GM23338 (cell line): ENCODE measurements at regions not wholly inside any gene's neighbourhood (a gene's known extent, or its start where the extent isn't known, plus 50 kb on each side); places are given as distances from the start of the nearest gene placed in this dataset.

Source experiments
- ATAC-seq: fragments of 200-7000 bp; cut with Tn5 transposase; 3 replicates; pipeline ENCODE4 v1.9.1; 2020
- DNase-seq: peaks from one replicate; pipeline ENCODE4 v3.0.0-alpha.2; 2015; ENCODE audit warnings: low spot score
- H2AFZ ChIP-seq: fragments of 200-600 bp; sonication (generic); 2 replicates; pipeline ENCODE4 v1.8.0; 2016; ENCODE audit warnings: antibody characterized with exemption, mild to moderate bottlenecking, moderate library complexity
- H3F3A ChIP-seq: fragments of 200-600 bp; sonication (generic); replicated peaks from 2 replicates; pipeline ENCODE4 v1.8.0; 2017; ENCODE audit warnings: antibody characterized with exemption, mixed run types, low read depth
- H3K27ac ChIP-seq: fragments of 200-600 bp; sonication (generic); 2 replicates; pipeline ENCODE4 v1.6.1; 2016; ENCODE audit warnings: low read depth
- H3K27me3 ChIP-seq: fragments of 200-600 bp; sonication (generic); 2 replicates; pipeline ENCODE4 v1.8.0; 2016; ENCODE audit warnings: mild to moderate bottlenecking, mixed run types, moderate library complexity; ENCODE audit not compliant: insufficient read depth
- H3K36me3 ChIP-seq: fragments of 200-600 bp; sonication (generic); 2 replicates; pipeline ENCODE4 v1.8.0; 2016; ENCODE audit warnings: mild to moderate bottlenecking; ENCODE audit not compliant: insufficient read depth
- H3K4me1 ChIP-seq: fragments of 200-600 bp; sonication (generic); 2 replicates; pipeline ENCODE4 v1.8.0; 2016; ENCODE audit warnings: mild to moderate bottlenecking, moderate library complexity; ENCODE audit not compliant: insufficient read depth
- H3K4me2 ChIP-seq: fragments of 200-600 bp; sonication (generic); 2 replicates; pipeline ENCODE4 v1.7.1; 2017; ENCODE audit warnings: mixed run types
- H3K4me3 ChIP-seq: fragments of 200-600 bp; sonication (generic); 2 replicates; pipeline ENCODE4 v1.6.1; 2016; ENCODE audit warnings: mixed run types
- H3K79me2 ChIP-seq: fragments of 200-600 bp; sonication (generic); replicated peaks from 2 replicates; pipeline ENCODE4 v1.8.0; 2017; ENCODE audit warnings: mild to moderate bottlenecking; ENCODE audit not compliant: insufficient read depth
- H3K9me2 ChIP-seq: fragments of 200-600 bp; sonication (generic); 2 replicates; pipeline ENCODE4 v1.8.0; 2017; ENCODE audit not compliant: insufficient read depth
- H4K20me1 ChIP-seq: fragments of 200-600 bp; sonication (generic); replicated peaks from 2 replicates; pipeline ENCODE4 v1.8.0; 2017; ENCODE audit warnings: mild to moderate bottlenecking; ENCODE audit not compliant: insufficient read depth
- H3K27ac Mint-ChIP-seq: 2 replicates; pipeline ENCODE4 v1.8.0; 2020; ENCODE audit warnings: inconsistent platforms, mild to moderate bottlenecking, moderate library complexity, mixed read lengths
- H3K27me3 Mint-ChIP-seq: 3 replicates; pipeline ENCODE4 v1.8.0; 2022; ENCODE audit warnings: low read depth, mild to moderate bottlenecking, moderate library complexity, mixed read lengths, inconsistent platforms; ENCODE audit not compliant: insufficient read depth, poor library complexity
- H3K36me3 Mint-ChIP-seq: 3 replicates; pipeline ENCODE4 v1.8.0; 2021; ENCODE audit warnings: low read depth, mild to moderate bottlenecking, inconsistent platforms, moderate library complexity, mixed read lengths
- H3K4me1 Mint-ChIP-seq: 3 replicates; pipeline ENCODE4 v1.8.0; 2020; ENCODE audit warnings: mild to moderate bottlenecking, inconsistent platforms, mixed read lengths
- H3K4me3 Mint-ChIP-seq: 3 replicates; pipeline ENCODE4 v1.8.0; 2021; ENCODE audit warnings: moderate library complexity, mild to moderate bottlenecking, inconsistent platforms, mixed read lengths
- H3K9me3 Mint-ChIP-seq: 3 replicates; pipeline ENCODE4 v1.8.0; 2020; ENCODE audit warnings: moderate library complexity, mild to moderate bottlenecking, inconsistent platforms, mixed read lengths
- CREB1 ChIP-seq: fragments of 250-450 bp; sonication (Bioruptor Pico); IDR thresholded peaks from 2 replicates; pipeline ENCODE4 v1.5.0; 2020; ENCODE audit warnings: low read depth, mild to moderate bottlenecking, moderate library complexity
- EZH2 ChIP-seq: fragments of 200-600 bp; sonication (generic); IDR thresholded peaks from one replicate; pipeline ENCODE4 v1.8.0; 2017; ENCODE audit warnings: antibody characterized with exemption, mild to moderate bottlenecking, low read depth; ENCODE audit not compliant: unreplicated experiment
- EZH2phosphoT487 ChIP-seq: fragments of 200-600 bp; sonication (generic); IDR thresholded peaks from one replicate; pipeline ENCODE4 v1.8.1; 2018; ENCODE audit warnings: antibody characterized with exemption; ENCODE audit not compliant: unreplicated experiment
- POLR2AphosphoS5 ChIP-seq: IDR thresholded peaks from 2 replicates; pipeline ENCODE4 v1.6.1; 2016; ENCODE audit warnings: antibody characterized with exemption, low read depth
- STAT1 ChIP-seq: IDR thresholded peaks from one replicate; pipeline ENCODE4 v1.6.1; 2016; ENCODE audit warnings: antibody characterized with exemption; ENCODE audit not compliant: unreplicated experiment
- ZNF114 ChIP-seq: fragments of 250-450 bp; sonication (Bioruptor Pico); IDR thresholded peaks from 2 replicates; pipeline ENCODE4 v1.5.0; 2020; ENCODE audit warnings: mild to moderate bottlenecking, moderate library complexity
- ZNF331 ChIP-seq: fragments of 250-450 bp; sonication (Bioruptor Pico); IDR thresholded peaks from 2 replicates; pipeline ENCODE4 v1.5.0; 2020; ENCODE audit warnings: low read depth, mild to moderate bottlenecking, moderate library complexity
- TF ChIP-seq, protein P1 (sequence below): IDR thresholded peaks from one replicate; pipeline ENCODE4 v1.6.1; 2018; ENCODE audit warnings: antibody characterized with exemption; ENCODE audit not compliant: unreplicated experiment
- TF ChIP-seq, protein P2 (sequence below): IDR thresholded peaks from 2 replicates; pipeline ENCODE4 v1.6.1; 2016; ENCODE audit warnings: antibody characterized with exemption
- TF ChIP-seq, protein P3 (sequence below), 2 experiments: fragments of 200-600 bp in 1 of 2; sonication (generic) in 1 of 2; conservative IDR thresholded peaks; 2 replicates each; pipeline versions ENCODE4 v1.5.1 to v1.6.1; 2016 to 2017; ENCODE audit warnings: antibody characterized with exemption in 2 of 2, low read depth in 2 of 2, mild to moderate bottlenecking in 2 of 2, moderate library complexity in 1 of 2

DNA sequence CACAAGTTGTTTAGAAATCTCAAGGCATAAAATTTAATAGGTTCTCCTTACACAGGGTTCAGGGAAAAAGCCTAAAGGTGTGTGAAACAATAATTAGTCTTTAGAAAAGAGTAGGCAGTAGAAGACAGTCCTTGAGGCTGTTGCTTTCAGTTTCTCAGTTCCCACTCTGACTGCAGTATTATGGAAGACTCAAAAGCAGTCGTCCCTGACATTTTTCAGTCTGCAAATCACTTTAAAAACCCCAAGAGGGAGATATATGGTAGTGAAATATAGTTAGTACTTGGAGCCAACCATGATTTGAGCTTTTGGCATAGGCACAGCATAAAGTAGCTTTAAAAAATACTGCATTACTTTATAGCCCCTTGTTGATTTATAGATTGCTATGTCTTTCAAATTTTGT, 299.7 kb downstream of the OLFM3 start (continued):
- TF ChIP-seq STAT1: no peak
- TF ChIP-seq EZH2: no peak
- TF ChIP-seq ZNF114: no peak

DNA sequence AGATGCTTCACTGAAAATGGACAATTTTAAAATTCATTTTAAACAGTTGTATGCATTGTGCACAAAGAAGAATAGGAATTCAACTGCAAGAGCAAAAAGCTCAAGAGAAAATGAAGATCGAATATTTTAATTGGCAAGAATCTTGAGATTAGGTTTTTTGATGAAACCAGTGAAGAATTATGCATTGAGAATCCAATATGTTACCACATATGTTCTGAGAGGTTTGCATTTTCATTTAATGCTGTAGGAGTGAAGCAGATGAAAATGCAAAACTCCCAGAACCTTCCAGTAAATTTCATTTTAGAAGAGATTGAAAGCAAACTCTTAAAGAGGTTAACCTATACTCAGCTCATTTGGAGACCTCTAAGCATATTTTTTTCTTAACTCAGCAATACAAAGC, 298.0 kb downstream of the OLFM3 start:
- Histone ChIP-seq H2AFZ (no peak overlapping the region), H3K4me3 (no peak overlapping the region), H3K9me2 (no peaks in the 10 kb centered on the region), H3K4me1 (no peaks in the 10 kb centered on the region), H3K4me2 (no peak overlapping the region), H3K36me3 (no peaks in the 10 kb centered on the region), H3K27ac (no peak overlapping the region), H3F3A (no peaks in the 10 kb centered on the region), H3K27me3 (no peaks in the 10 kb centered on the region), H4K20me1 (no peaks in the 10 kb centered on the region), H3K79me2 (no peaks in the 10 kb centered on the region)
- Mint-ChIP-seq H3K36me3 (no peaks in the 10 kb centered on the region), H3K4me3 (no peak overlapping the region), H3K4me1 (peaks cover 10% of the 10 kb centered on the region), H3K9me3 (no peaks in the 10 kb centered on the region), H3K27ac (no peak overlapping the region), H3K27me3 (peaks cover under 1% of the 10 kb centered on the region)
- DNase-seq (no peak), ATAC-seq (no peak)
- no peak for TF ChIP-seq CREB1
- no peak for TF ChIP-seq POLR2AphosphoS5
- no peak for TF ChIP-seq ZNF114
- TF ChIP-seq ZNF331 (CRISPR knock-in tag): no peak
- TF ChIP-seq, protein P1, sequence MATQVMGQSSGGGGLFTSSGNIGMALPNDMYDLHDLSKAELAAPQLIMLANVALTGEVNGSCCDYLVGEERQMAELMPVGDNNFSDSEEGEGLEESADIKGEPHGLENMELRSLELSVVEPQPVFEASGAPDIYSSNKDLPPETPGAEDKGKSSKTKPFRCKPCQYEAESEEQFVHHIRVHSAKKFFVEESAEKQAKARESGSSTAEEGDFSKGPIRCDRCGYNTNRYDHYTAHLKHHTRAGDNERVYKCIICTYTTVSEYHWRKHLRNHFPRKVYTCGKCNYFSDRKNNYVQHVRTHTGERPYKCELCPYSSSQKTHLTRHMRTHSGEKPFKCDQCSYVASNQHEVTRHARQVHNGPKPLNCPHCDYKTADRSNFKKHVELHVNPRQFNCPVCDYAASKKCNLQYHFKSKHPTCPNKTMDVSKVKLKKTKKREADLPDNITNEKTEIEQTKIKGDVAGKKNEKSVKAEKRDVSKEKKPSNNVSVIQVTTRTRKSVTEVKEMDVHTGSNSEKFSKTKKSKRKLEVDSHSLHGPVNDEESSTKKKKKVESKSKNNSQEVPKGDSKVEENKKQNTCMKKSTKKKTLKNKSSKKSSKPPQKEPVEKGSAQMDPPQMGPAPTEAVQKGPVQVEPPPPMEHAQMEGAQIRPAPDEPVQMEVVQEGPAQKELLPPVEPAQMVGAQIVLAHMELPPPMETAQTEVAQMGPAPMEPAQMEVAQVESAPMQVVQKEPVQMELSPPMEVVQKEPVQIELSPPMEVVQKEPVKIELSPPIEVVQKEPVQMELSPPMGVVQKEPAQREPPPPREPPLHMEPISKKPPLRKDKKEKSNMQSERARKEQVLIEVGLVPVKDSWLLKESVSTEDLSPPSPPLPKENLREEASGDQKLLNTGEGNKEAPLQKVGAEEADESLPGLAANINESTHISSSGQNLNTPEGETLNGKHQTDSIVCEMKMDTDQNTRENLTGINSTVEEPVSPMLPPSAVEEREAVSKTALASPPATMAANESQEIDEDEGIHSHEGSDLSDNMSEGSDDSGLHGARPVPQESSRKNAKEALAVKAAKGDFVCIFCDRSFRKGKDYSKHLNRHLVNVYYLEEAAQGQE: no peak
- TF ChIP-seq EZH2phosphoT487: no peak
- TF ChIP-seq EZH2: no peak
- TF ChIP-seq, protein P2, sequence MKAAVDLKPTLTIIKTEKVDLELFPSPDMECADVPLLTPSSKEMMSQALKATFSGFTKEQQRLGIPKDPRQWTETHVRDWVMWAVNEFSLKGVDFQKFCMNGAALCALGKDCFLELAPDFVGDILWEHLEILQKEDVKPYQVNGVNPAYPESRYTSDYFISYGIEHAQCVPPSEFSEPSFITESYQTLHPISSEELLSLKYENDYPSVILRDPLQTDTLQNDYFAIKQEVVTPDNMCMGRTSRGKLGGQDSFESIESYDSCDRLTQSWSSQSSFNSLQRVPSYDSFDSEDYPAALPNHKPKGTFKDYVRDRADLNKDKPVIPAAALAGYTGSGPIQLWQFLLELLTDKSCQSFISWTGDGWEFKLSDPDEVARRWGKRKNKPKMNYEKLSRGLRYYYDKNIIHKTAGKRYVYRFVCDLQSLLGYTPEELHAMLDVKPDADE: no peak
- TF ChIP-seq, protein P3, sequence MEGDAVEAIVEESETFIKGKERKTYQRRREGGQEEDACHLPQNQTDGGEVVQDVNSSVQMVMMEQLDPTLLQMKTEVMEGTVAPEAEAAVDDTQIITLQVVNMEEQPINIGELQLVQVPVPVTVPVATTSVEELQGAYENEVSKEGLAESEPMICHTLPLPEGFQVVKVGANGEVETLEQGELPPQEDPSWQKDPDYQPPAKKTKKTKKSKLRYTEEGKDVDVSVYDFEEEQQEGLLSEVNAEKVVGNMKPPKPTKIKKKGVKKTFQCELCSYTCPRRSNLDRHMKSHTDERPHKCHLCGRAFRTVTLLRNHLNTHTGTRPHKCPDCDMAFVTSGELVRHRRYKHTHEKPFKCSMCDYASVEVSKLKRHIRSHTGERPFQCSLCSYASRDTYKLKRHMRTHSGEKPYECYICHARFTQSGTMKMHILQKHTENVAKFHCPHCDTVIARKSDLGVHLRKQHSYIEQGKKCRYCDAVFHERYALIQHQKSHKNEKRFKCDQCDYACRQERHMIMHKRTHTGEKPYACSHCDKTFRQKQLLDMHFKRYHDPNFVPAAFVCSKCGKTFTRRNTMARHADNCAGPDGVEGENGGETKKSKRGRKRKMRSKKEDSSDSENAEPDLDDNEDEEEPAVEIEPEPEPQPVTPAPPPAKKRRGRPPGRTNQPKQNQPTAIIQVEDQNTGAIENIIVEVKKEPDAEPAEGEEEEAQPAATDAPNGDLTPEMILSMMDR (conservative IDR thresholded peaks at IDR 0.05; ENCODE audit: low read depth in 2 of 2): no peak
